Stomach (tissue), 8 donors: ENCODE measurements at regions not wholly inside any gene's neighbourhood (a gene's known extent, or its start where the extent isn't known, plus 50 kb on each side); places are given as distances from the start of the nearest gene placed in this dataset.

Source experiments
- DNase-seq, 2 donors: peaks; one replicate each; pipeline versions ENCODE4 v3.0.0 to v3.0.0-alpha.2; 2013 to 2019
- H3K27ac ChIP-seq, 5 donors: fragments of 200-600 bp in 4 of 5; sonication (generic) in 4 of 5; one replicate each; pipeline ENCODE4 v1.5.1; 2013 to 2019; ENCODE audit warnings: mild to moderate bottlenecking in 1 of 5, moderate library complexity in 1 of 5
- H3K27me3 ChIP-seq, 3 donors: fragments of 200-600 bp; sonication (generic); one replicate each; pipeline ENCODE4 v1.5.1; 2017 to 2019; ENCODE audit warnings: mixed run types in 1 of 3
- H3K36me3 ChIP-seq, 4 donors: fragments of 200-600 bp; sonication (generic); 1 replicate in 3 of 4; 2 replicates in 1 of 4; pipeline ENCODE4 v1.5.1; 2016 to 2019
- H3K4me1 ChIP-seq, 4 donors: fragments of 200-600 bp; sonication (generic); one replicate each; pipeline ENCODE4 v1.5.1; 2016 to 2019
- H3K4me3 ChIP-seq, 4 donors: fragments of 200-600 bp; sonication (generic) in 3 of 4; one replicate each; pipeline ENCODE4 v1.5.1; 2016 to 2019; ENCODE audit warnings: mild to moderate bottlenecking in 1 of 4
- H3K9me3 ChIP-seq, 4 donors: fragments of 200-600 bp; sonication (generic); one replicate each; pipeline ENCODE4 v1.5.1; 2016 to 2019
- CTCF ChIP-seq, 7 experiments: fragments of 450-650 bp in 4 of 7; fragments of 200-600 bp in 3 of 7; sonication (generic) in 3 of 7; IDR thresholded peaks; one replicate each; pipeline ENCODE4 v1.5.1; 2016 to 2019; ENCODE audit warnings: antibody characterized with exemption in 7 of 7, control low read depth in 2 of 7, mild to moderate bottlenecking in 1 of 7
- EP300 ChIP-seq: sonication (generic); formaldehyde crosslinking; IDR thresholded peaks from one replicate; pipeline ENCODE4 v1.6.1; 2017; ENCODE audit warnings: antibody characterized with exemption
- POLR2A ChIP-seq, 4 donors: fragments of 450-650 bp; IDR thresholded peaks; one replicate each; pipeline ENCODE4 v1.6.1; 2016; ENCODE audit warnings: antibody characterized with exemption in 4 of 4, control low read depth in 2 of 4, mild to moderate bottlenecking in 1 of 4, moderate library complexity in 1 of 4
- POLR2AphosphoS5 ChIP-seq, 3 donors: sonication (generic); formaldehyde crosslinking; IDR thresholded peaks; one replicate each; pipeline ENCODE4 v1.6.1; 2016; ENCODE audit warnings: antibody characterized with exemption in 3 of 3
- WGBS, 5 donors: extraction: QIAGEN DNeasy Blood & Tissue Kit in 3 of 5; methylation state at CpG; one replicate each; pipeline versions ENCODE4 v1.1.5 to v1.1.7; 2013 to 2018; 5-methylcytosine and 5-hydroxymethylcytosine counted together
- intact Hi-C: fragments of 100-400 bp; cut with DNase I; formaldehyde crosslinking; loops from one replicate; pipeline ENCODE4 v1.15.1; 2023; ENCODE audit warnings: low total_unique reads
- donor health status: healthy with polysubstance abuse.
- donor health status: Bipolar disorder and iron deficiency.
- donor health status: healthy.

DNA sequence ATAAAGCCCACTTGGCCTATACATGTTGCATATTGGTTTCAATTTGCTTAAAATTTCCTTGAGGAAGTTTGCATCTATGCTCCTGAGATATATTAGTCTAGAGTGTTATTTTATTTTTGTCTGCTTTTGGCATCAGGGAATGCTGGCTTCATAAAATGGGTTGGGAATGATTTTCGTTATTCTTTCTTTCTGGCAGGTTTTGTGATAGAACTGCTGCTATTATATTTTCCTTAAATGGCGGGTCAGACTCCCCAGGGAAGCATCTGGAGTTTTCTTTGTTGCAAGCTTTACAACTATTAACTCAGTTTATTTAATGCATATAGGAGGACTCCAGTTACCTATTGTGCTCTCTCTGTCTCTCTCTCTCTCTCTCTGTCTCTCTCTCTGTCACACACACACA lies 82.0 kb upstream of the WDR17 start:
- no peak for DNase-seq
- H3K27me3 ChIP-seq: no peaks in the 10 kb centered on the region
- 69 to 86% (median 79%) methylated on average over 2 of the region's 2 CpGs for WGBS, 5 donors
- H3K4me3 ChIP-seq: no peak overlapping the region
- no peaks in the 10 kb centered on the region for H3K4me1 ChIP-seq
- TF ChIP-seq EP300: no peak
- TF ChIP-seq CTCF (IDR thresholded peaks at IDR 0.05): no peak
- TF ChIP-seq POLR2AphosphoS5 (IDR thresholded peaks at IDR 0.05): no peak
- TF ChIP-seq POLR2A (IDR thresholded peaks at IDR 0.05): no peak
- H3K9me3 ChIP-seq: peaks cover 0 to 6% (median 0%) of the 10 kb centered on the region in 4 donors
- no peak overlapping the region for H3K27ac ChIP-seq
- intact Hi-C loops: no loop called here
- no peaks in the 10 kb centered on the region for H3K36me3 ChIP-seq

DNA sequence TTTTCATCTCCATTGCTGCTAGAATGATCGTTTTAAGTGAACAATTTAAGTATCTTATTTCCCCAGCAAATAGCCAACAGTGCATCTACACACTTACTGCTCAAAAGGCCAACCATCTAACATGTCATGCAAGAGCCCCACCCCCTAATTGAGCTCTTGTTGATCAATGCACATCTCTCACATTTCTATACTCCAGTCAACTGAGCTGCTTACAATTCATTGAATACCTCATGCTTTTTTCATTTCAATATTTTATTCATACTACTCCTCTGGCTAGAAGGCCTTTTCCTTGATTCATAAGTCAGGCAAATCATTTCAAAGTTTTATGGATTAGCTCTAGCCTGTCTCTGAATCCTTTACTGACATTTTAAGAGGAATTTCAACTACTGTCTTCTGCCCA lies 79.0 kb upstream of the WDR17 start:
- Histone ChIP-seq H3K9me3 (peaks cover 0 to 6% (median 0%) of the 10 kb centered on the region in 4 donors), H3K4me3 (no peak overlapping the region), H3K27me3 (no peaks in the 10 kb centered on the region), H3K27ac (no peak overlapping the region), H3K36me3 (no peaks in the 10 kb centered on the region), H3K4me1 (no peaks in the 10 kb centered on the region)
- WGBS, 5 donors: 51 to 82% (median 60%) methylated on average over 1 of the region's 1 CpG
- TF ChIP-seq POLR2A (IDR thresholded peaks at IDR 0.05): no peak
- TF ChIP-seq EP300: no peak
- TF ChIP-seq POLR2AphosphoS5 (IDR thresholded peaks at IDR 0.05): no peak
- no peak for TF ChIP-seq CTCF (IDR thresholded peaks at IDR 0.05)
- no peak for DNase-seq
- intact Hi-C loops: no loop called here

DNA sequence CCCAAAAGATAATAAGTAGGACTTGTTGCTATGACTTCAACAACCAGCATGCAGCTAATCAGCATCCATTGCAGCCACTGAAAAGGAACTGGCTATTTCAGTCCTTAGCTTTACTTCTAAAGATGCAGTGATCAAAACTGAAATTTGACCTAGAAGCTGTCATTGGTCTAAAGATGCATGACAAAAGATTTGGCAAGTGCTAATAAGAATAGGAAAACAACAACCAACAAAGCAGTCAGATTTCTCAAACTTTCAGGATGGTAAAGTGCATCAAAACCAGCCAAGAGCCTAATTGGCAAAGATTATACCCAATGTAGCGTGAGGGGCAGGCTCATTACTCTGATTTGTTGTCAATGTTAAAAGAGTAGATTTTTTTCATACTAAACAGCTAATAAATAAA lies 77.1 kb upstream of the WDR17 start:
- Histone ChIP-seq H3K36me3 (no peaks in the 10 kb centered on the region), H3K27me3 (no peaks in the 10 kb centered on the region), H3K9me3 (peaks cover 0 to 6% (median 0%) of the 10 kb centered on the region in 4 donors), H3K27ac (no peak overlapping the region), H3K4me1 (no peaks in the 10 kb centered on the region), H3K4me3 (no peak overlapping the region)
- intact Hi-C loops: no loop called here
- TF ChIP-seq POLR2AphosphoS5 (IDR thresholded peaks at IDR 0.05): no peak
- TF ChIP-seq EP300: no peak
- TF ChIP-seq POLR2A (IDR thresholded peaks at IDR 0.05): no peak
- no peak for TF ChIP-seq CTCF (IDR thresholded peaks at IDR 0.05)
- no peak for DNase-seq
- WGBS, 5 donors: 48 to 71% (median 65%) methylated on average over 1 of the region's 1 CpG

DNA sequence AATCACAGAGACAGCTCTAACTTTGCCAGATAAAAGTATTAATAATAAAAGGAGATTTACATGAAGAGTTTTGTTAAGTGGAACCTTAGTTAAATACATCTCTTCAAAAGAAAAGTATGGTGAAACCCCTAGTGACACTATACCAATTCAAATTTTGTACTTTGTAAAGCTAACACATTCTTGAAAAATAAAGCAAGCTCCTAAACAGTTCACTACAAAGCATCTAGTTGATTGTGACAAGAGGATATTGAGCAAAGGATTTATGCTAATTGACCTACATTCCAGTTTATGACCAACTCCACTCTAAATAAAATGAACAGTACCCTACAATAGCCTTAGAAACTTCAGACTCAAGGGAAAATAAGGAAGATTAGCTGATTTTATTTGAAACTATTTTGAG lies 69.4 kb upstream of the WDR17 start:
- intact Hi-C loops: no loop called here
- no peak overlapping the region for H3K4me3 ChIP-seq
- H3K9me3 ChIP-seq: no peaks in the 10 kb centered on the region
- peaks cover 0 to 4% (median 4%) of the 10 kb centered on the region in 3 donors for H3K27me3 ChIP-seq
- no peaks in the 10 kb centered on the region for H3K36me3 ChIP-seq
- H3K27ac ChIP-seq: no peak overlapping the region
- peaks cover 3 to 6% (median 4%) of the 10 kb centered on the region in 4 donors for H3K4me1 ChIP-seq
- TF ChIP-seq CTCF (IDR thresholded peaks at IDR 0.05): no peak
- TF ChIP-seq EP300: no peak
- TF ChIP-seq POLR2AphosphoS5 (IDR thresholded peaks at IDR 0.05): no peak
- TF ChIP-seq POLR2A (IDR thresholded peaks at IDR 0.05): no peak
- no peak for DNase-seq
